GM20000 (cell line): ENCODE measurements at regions not wholly inside any gene's neighbourhood (a gene's known extent, or its start where the extent isn't known, plus 50 kb on each side); places are given as distances from the start of the nearest gene placed in this dataset.
"Not testable (repeated sequence)": the region's sequence is repeated elsewhere in the genome, so short reads cannot be mapped to it uniquely, and the experiment has no call there.

ENCODE experiments used
- DNase-seq: peaks from one replicate; pipeline ENCODE4 v3.0.0; 2012; ENCODE audit warnings: low spot score
- CTCF ChIP-seq: IDR thresholded peaks from 2 replicates; pipeline ENCODE4 v1.5.1; 2012; ENCODE audit warnings: mild to moderate bottlenecking, control low read depth; ENCODE audit errors: extremely low read depth, missing control alignments

- no peak for DNase-seq
- no peak for TF ChIP-seq CTCF
Measured at GRCh38 chr12:23236811-23237210, 611.8 kb downstream of the ETNK1 start.

- TF ChIP-seq CTCF: no peak
- no peak for DNase-seq
Measured at GRCh38 chr12:23238190-23238589, 613.2 kb downstream of the ETNK1 start.

- DNase-seq: no peak
- no peak for TF ChIP-seq CTCF
Measured at GRCh38 chr12:23238957-23239356, 614.0 kb downstream of the ETNK1 start.

- TF ChIP-seq CTCF: no peak
- DNase-seq: no peak
Measured at GRCh38 chr12:23245186-23245585, 620.2 kb downstream of the ETNK1 start.

DNA sequence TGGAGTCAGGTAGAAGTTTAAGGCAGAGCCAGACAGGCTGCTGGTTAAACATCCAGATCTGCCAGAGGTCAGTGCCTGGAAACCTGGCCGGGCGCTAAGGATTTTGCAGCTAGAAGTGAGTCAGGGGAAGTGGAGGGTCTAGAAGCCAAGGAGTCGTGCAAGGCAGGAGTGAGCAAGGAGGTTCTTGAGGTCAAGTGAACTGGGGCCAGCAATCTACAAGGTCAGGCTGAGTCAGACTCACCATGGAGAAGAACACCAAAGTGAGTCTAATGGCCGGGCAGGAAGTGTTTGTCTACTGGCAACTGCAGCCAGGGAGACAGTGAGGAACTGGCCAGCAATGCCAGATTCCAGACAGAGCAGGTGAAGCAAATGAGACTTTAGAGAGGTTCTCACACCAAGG, 628.2 kb downstream of the ETNK1 start:
- no peak for TF ChIP-seq CTCF
- no peak for DNase-seq

DNA sequence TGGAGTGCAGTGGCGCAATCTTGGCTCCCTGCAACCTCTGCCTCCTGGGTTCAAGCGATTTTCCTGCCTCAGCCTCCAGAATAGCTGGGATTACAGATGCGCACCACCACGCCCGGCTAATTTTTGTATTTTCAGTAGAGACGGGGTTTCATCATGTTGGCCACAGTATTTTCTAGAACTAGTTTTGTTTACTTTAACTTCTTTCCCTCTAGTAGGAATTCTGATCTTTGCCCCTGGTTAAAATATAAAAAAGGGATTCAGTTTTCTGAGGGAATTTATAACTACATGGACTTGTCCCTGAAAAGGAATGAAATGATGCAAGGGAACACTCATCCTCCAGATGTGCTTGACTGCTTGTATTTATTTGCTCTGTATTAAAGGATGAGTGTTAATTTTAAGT, 628.9 kb downstream of the ETNK1 start:
- not testable (repeated sequence) for DNase-seq

- TF ChIP-seq CTCF: no peak
- DNase-seq: no peak
Measured at GRCh38 chr12:23259558-23259957, 634.6 kb downstream of the ETNK1 start.

DNA sequence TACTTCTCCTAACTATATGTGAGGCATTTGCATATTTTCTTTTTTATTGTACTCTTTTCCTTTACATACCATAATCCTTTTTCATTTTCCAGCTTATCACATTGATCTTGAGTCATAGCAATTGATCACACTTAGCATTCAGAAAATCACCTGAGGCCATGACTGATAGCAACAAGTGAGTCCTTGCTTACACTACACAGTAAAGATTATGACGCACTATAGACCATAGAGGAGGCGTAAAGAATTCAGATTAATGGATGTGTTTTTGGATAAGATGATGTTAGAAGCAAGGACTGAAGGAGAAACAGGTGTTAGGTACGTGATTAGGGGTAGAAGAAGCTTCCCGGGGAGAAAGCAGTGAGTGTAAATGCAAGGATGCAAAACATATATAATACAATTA, 637.7 kb downstream of the ETNK1 start:
- no peak for TF ChIP-seq CTCF
- no peak for DNase-seq
